ENCODE measurements at regions not wholly inside any gene's neighbourhood (a gene's known extent, or its start where the extent isn't known, plus 50 kb on each side); places are given as distances from the start of the nearest gene placed in this dataset.

GRCh38 chr3:90039994-90040393 lies 932.6 kb downstream of the EPHA3 start:
- H3K27me3 ChIP-seq (ENCODE audit: control insufficient read depth in 5 of 5, insufficient read depth in 4 of 5, low read length in 5 of 5) = no peaks in the 10 kb centered on the region
- no peaks in the 10 kb centered on the region for H3K4me1 ChIP-seq (ENCODE audit: control insufficient read depth in 5 of 5, insufficient read depth in 5 of 5, low read length in 5 of 5)
- H3K9me3 ChIP-seq (ENCODE audit: control insufficient read depth in 5 of 5, low read length in 5 of 5) = no peaks in the 10 kb centered on the region
- no peak overlapping the region for H3K27ac ChIP-seq (ENCODE audit: low read depth, low read length)
- H3K36me3 ChIP-seq (ENCODE audit: control insufficient read depth in 5 of 5, insufficient read depth in 5 of 5, low read length in 5 of 5) = no peaks in the 10 kb centered on the region
- no peak overlapping the region for H3K4me3 ChIP-seq (ENCODE audit: low read depth in 1 of 5, low read length in 5 of 5)
- H3K9ac ChIP-seq (ENCODE audit: low read length in 5 of 5) = no peak overlapping the region

- no peaks in the 10 kb centered on the region for H3K4me1 ChIP-seq (ENCODE audit: control insufficient read depth in 5 of 5, insufficient read depth in 5 of 5, low read length in 5 of 5)
- H3K4me3 ChIP-seq (ENCODE audit: low read depth in 1 of 5, low read length in 5 of 5) = no peak overlapping the region
Measured at GRCh38 chr3:90040554-90040953, 933.1 kb downstream of the EPHA3 start.

GRCh38 chr3:90041995-90042394 lies 934.6 kb downstream of the EPHA3 start:
- Histone ChIP-seq H3K4me3 (ENCODE audit: low read depth in 1 of 5, low read length in 5 of 5) (no peak overlapping the region), H3K27me3 (ENCODE audit: control insufficient read depth in 5 of 5, insufficient read depth in 4 of 5, low read length in 5 of 5) (no peaks in the 10 kb centered on the region)

More at GRCh38 chr3:90040554-90040953, 933.1 kb downstream of the EPHA3 start:
- Histone ChIP-seq H3K9ac (ENCODE audit: low read length in 5 of 5) (no peak overlapping the region), H3K36me3 (ENCODE audit: control insufficient read depth in 5 of 5, insufficient read depth in 5 of 5, low read length in 5 of 5) (no peaks in the 10 kb centered on the region), H3K27me3 (ENCODE audit: control insufficient read depth in 5 of 5, insufficient read depth in 4 of 5, low read length in 5 of 5) (no peaks in the 10 kb centered on the region), H3K9me3 (ENCODE audit: control insufficient read depth in 5 of 5, low read length in 5 of 5) (no peaks in the 10 kb centered on the region), H3K27ac (ENCODE audit: low read depth, low read length) (no peak overlapping the region)

GRCh38 chr3:90043287-90043686 lies 935.9 kb downstream of the EPHA3 start:
- Histone ChIP-seq H3K27ac (ENCODE audit: low read depth, low read length) (no peak overlapping the region), H3K4me3 (ENCODE audit: low read depth in 1 of 5, low read length in 5 of 5) (no peak overlapping the region), H3K9ac (ENCODE audit: low read length in 5 of 5) (no peak overlapping the region), H3K9me3 (ENCODE audit: control insufficient read depth in 5 of 5, low read length in 5 of 5) (no peaks in the 10 kb centered on the region), H3K36me3 (ENCODE audit: control insufficient read depth in 5 of 5, insufficient read depth in 5 of 5, low read length in 5 of 5) (no peaks in the 10 kb centered on the region), H3K4me1 (ENCODE audit: control insufficient read depth in 5 of 5, insufficient read depth in 5 of 5, low read length in 5 of 5) (no peaks in the 10 kb centered on the region), H3K27me3 (ENCODE audit: control insufficient read depth in 5 of 5, insufficient read depth in 4 of 5, low read length in 5 of 5) (no peaks in the 10 kb centered on the region)

More at GRCh38 chr3:90041995-90042394, 934.6 kb downstream of the EPHA3 start:
- Histone ChIP-seq H3K4me1 (ENCODE audit: control insufficient read depth in 5 of 5, insufficient read depth in 5 of 5, low read length in 5 of 5) (no peaks in the 10 kb centered on the region), H3K9ac (ENCODE audit: low read length in 5 of 5) (no peak overlapping the region), H3K27ac (ENCODE audit: low read depth, low read length) (no peak overlapping the region), H3K9me3 (ENCODE audit: control insufficient read depth in 5 of 5, low read length in 5 of 5) (no peaks in the 10 kb centered on the region), H3K36me3 (ENCODE audit: control insufficient read depth in 5 of 5, insufficient read depth in 5 of 5, low read length in 5 of 5) (no peaks in the 10 kb centered on the region)

GRCh38 chr3:90044084-90044816 lies 936.8 kb downstream of the EPHA3 start:
- Histone ChIP-seq H3K9me3 (ENCODE audit: control insufficient read depth in 5 of 5, low read length in 5 of 5) (no peaks in the 10 kb centered on the region), H3K36me3 (ENCODE audit: control insufficient read depth in 5 of 5, insufficient read depth in 5 of 5, low read length in 5 of 5) (no peaks in the 10 kb centered on the region), H3K4me3 (ENCODE audit: low read depth in 1 of 5, low read length in 5 of 5) (no peak overlapping the region), H3K27ac (ENCODE audit: low read depth, low read length) (no peak overlapping the region), H3K4me1 (ENCODE audit: control insufficient read depth in 5 of 5, insufficient read depth in 5 of 5, low read length in 5 of 5) (no peaks in the 10 kb centered on the region), H3K27me3 (ENCODE audit: control insufficient read depth in 5 of 5, insufficient read depth in 4 of 5, low read length in 5 of 5) (no peaks in the 10 kb centered on the region), H3K9ac (ENCODE audit: low read length in 5 of 5) (no peak overlapping the region)

- H3K27ac ChIP-seq (ENCODE audit: low read depth, low read length) = no peak overlapping the region
- no peak overlapping the region for H3K4me3 ChIP-seq (ENCODE audit: low read depth in 1 of 5, low read length in 5 of 5)
- H3K36me3 ChIP-seq (ENCODE audit: control insufficient read depth in 5 of 5, insufficient read depth in 5 of 5, low read length in 5 of 5) = no peaks in the 10 kb centered on the region
- no peaks in the 10 kb centered on the region for H3K4me1 ChIP-seq (ENCODE audit: control insufficient read depth in 5 of 5, insufficient read depth in 5 of 5, low read length in 5 of 5)
- H3K9me3 ChIP-seq (ENCODE audit: control insufficient read depth in 5 of 5, low read length in 5 of 5) = no peaks in the 10 kb centered on the region
- H3K27me3 ChIP-seq (ENCODE audit: control insufficient read depth in 5 of 5, insufficient read depth in 4 of 5, low read length in 5 of 5) = no peaks in the 10 kb centered on the region
- no peak overlapping the region for H3K9ac ChIP-seq (ENCODE audit: low read length in 5 of 5)
Measured at GRCh38 chr3:90052425-90052950, 945.1 kb downstream of the EPHA3 start.

GRCh38 chr3:90054311-90054710 lies 946.9 kb downstream of the EPHA3 start:
- no peaks in the 10 kb centered on the region for H3K36me3 ChIP-seq (ENCODE audit: control insufficient read depth in 5 of 5, insufficient read depth in 5 of 5, low read length in 5 of 5)
- no peaks in the 10 kb centered on the region for H3K27me3 ChIP-seq (ENCODE audit: control insufficient read depth in 5 of 5, insufficient read depth in 4 of 5, low read length in 5 of 5)
- no peak overlapping the region for H3K27ac ChIP-seq (ENCODE audit: low read depth, low read length)
- H3K9me3 ChIP-seq (ENCODE audit: control insufficient read depth in 5 of 5, low read length in 5 of 5) = no peaks in the 10 kb centered on the region
- H3K4me3 ChIP-seq (ENCODE audit: low read depth in 1 of 5, low read length in 5 of 5) = no peak overlapping the region
- H3K9ac ChIP-seq (ENCODE audit: low read length in 5 of 5) = no peak overlapping the region
- H3K4me1 ChIP-seq (ENCODE audit: control insufficient read depth in 5 of 5, insufficient read depth in 5 of 5, low read length in 5 of 5) = no peaks in the 10 kb centered on the region

- Histone ChIP-seq H3K4me3 (ENCODE audit: low read depth in 1 of 5, low read length in 5 of 5) (no peak overlapping the region), H3K9ac (ENCODE audit: low read length in 5 of 5) (no peak overlapping the region), H3K9me3 (ENCODE audit: control insufficient read depth in 5 of 5, low read length in 5 of 5) (no peaks in the 10 kb centered on the region), H3K4me1 (ENCODE audit: control insufficient read depth in 5 of 5, insufficient read depth in 5 of 5, low read length in 5 of 5) (no peaks in the 10 kb centered on the region), H3K27ac (ENCODE audit: low read depth, low read length) (no peak overlapping the region), H3K27me3 (ENCODE audit: control insufficient read depth in 5 of 5, insufficient read depth in 4 of 5, low read length in 5 of 5) (no peaks in the 10 kb centered on the region), H3K36me3 (ENCODE audit: control insufficient read depth in 5 of 5, insufficient read depth in 5 of 5, low read length in 5 of 5) (no peaks in the 10 kb centered on the region)
Measured at GRCh38 chr3:90055666-90056065, 948.2 kb downstream of the EPHA3 start.

GRCh38 chr3:90056281-90057032 lies 949.0 kb downstream of the EPHA3 start:
- H3K4me1 ChIP-seq (ENCODE audit: control insufficient read depth in 5 of 5, insufficient read depth in 5 of 5, low read length in 5 of 5) = no peaks in the 10 kb centered on the region
- no peak overlapping the region for H3K27ac ChIP-seq (ENCODE audit: low read depth, low read length)

GRCh38 chr3:90062016-90062415 lies 954.6 kb downstream of the EPHA3 start:
- no peaks in the 10 kb centered on the region for H3K4me1 ChIP-seq (ENCODE audit: control insufficient read depth in 5 of 5, insufficient read depth in 5 of 5, low read length in 5 of 5)
- H3K4me3 ChIP-seq (ENCODE audit: low read depth in 1 of 5, low read length in 5 of 5) = no peak overlapping the region
- H3K27ac ChIP-seq (ENCODE audit: low read depth, low read length) = no peak overlapping the region
- H3K27me3 ChIP-seq (ENCODE audit: control insufficient read depth in 5 of 5, insufficient read depth in 4 of 5, low read length in 5 of 5) = no peaks in the 10 kb centered on the region
- no peak overlapping the region for H3K9ac ChIP-seq (ENCODE audit: low read length in 5 of 5)
- no peaks in the 10 kb centered on the region for H3K36me3 ChIP-seq (ENCODE audit: control insufficient read depth in 5 of 5, insufficient read depth in 5 of 5, low read length in 5 of 5)
- H3K9me3 ChIP-seq (ENCODE audit: control insufficient read depth in 5 of 5, low read length in 5 of 5) = no peaks in the 10 kb centered on the region

More at GRCh38 chr3:90056281-90057032, 949.0 kb downstream of the EPHA3 start:
- no peak overlapping the region for H3K4me3 ChIP-seq (ENCODE audit: low read depth in 1 of 5, low read length in 5 of 5)
- no peaks in the 10 kb centered on the region for H3K27me3 ChIP-seq (ENCODE audit: control insufficient read depth in 5 of 5, insufficient read depth in 4 of 5, low read length in 5 of 5)
- H3K9me3 ChIP-seq (ENCODE audit: control insufficient read depth in 5 of 5, low read length in 5 of 5) = no peaks in the 10 kb centered on the region
- no peaks in the 10 kb centered on the region for H3K36me3 ChIP-seq (ENCODE audit: control insufficient read depth in 5 of 5, insufficient read depth in 5 of 5, low read length in 5 of 5)
- no peak overlapping the region for H3K9ac ChIP-seq (ENCODE audit: low read length in 5 of 5)
